ENCODE measurements at regions not wholly inside any gene's neighbourhood (a gene's known extent, or its start where the extent isn't known, plus 50 kb on each side); places are given as distances from the start of the nearest gene placed in this dataset.

- no peak for TF ChIP-seq FOS (IDR thresholded peaks at IDR 0.05; ENCODE audit: borderline replicate concordance, insufficient read depth, low read length)
- no peak for TF ChIP-seq CTCF (IDR thresholded peaks at IDR 0.05; ENCODE audit: extremely low read depth in 1 of 2, insufficient read depth in 1 of 2, low read depth in 1 of 2, low read length in 2 of 2)
- TF ChIP-seq EZH2 (IDR thresholded peaks at IDR 0.05; ENCODE audit: borderline replicate concordance, low read depth, low read length, severe bottlenecking), result no peak
- TF ChIP-seq MYC (IDR thresholded peaks at IDR 0.05; ENCODE audit: low read depth, low read length), result no peak
- TF ChIP-seq POLR2A (IDR thresholded peaks at IDR 0.05; ENCODE audit: low read depth, low read length), result no peak
- no peak for TF ChIP-seq POLR2AphosphoS5 (IDR thresholded peaks at IDR 0.05; ENCODE audit: insufficient read depth, low read depth, low read length)
Measured at GRCh38 chr5:126096442-126097006, 326.7 kb upstream of the GRAMD2B start.

Data from endothelial cell of umbilical vein (primary cell).